RWPE2 (cell line): ENCODE measurements at regions not wholly inside any gene's neighbourhood (a gene's known extent, or its start where the extent isn't known, plus 50 kb on each side); places are given as distances from the start of the nearest gene placed in this dataset.
"Not testable (repeated sequence)": the region's sequence is repeated elsewhere in the genome, so short reads cannot be mapped to it uniquely, and the experiment has no call there.

Source experiments
- ATAC-seq: fragments of 200-7000 bp; cut with Tn5 transposase; 3 replicates; pipeline ENCODE4 v1.9.1; 2021; ENCODE audit warnings: low read depth
- DNase-seq: peaks from one replicate; pipeline ENCODE4 v3.0.0-alpha.2; 2020; ENCODE audit warnings: low spot score
- H3K27ac ChIP-seq: fragments of 450-650 bp; 2 replicates; pipeline ENCODE4 v1.5.1; 2017; ENCODE audit warnings: mild to moderate bottlenecking; ENCODE audit not compliant: poor library complexity, severe bottlenecking
- H3K27me3 ChIP-seq: fragments of 250-450 bp; sonication (Bioruptor Pico); 2 replicates; pipeline ENCODE4 v1.5.1; 2021; ENCODE audit warnings: mild to moderate bottlenecking, moderate library complexity; ENCODE audit not compliant: insufficient read depth, poor library complexity, severe bottlenecking
- H3K36me3 ChIP-seq: fragments of 250-450 bp; sonication (Bioruptor Pico); 2 replicates; pipeline ENCODE4 v1.5.1; 2020; ENCODE audit warnings: low read depth, mild to moderate bottlenecking, moderate library complexity
- H3K4me1 ChIP-seq: fragments of 250-450 bp; sonication (Bioruptor Pico); 2 replicates; pipeline ENCODE4 v1.5.1; 2021; ENCODE audit warnings: mild to moderate bottlenecking, moderate library complexity; ENCODE audit not compliant: insufficient read depth, poor library complexity, severe bottlenecking
- H3K4me3 ChIP-seq: fragments of 250-450 bp; sonication (Bioruptor Pico); 2 replicates; pipeline ENCODE4 v1.5.1; 2021; ENCODE audit warnings: mild to moderate bottlenecking, moderate library complexity; ENCODE audit not compliant: severe bottlenecking
- H3K9me3 ChIP-seq: fragments of 250-450 bp; sonication (Bioruptor Pico); 2 replicates; pipeline ENCODE4 v1.5.1; 2021; ENCODE audit warnings: mild to moderate bottlenecking, moderate library complexity; ENCODE audit not compliant: severe bottlenecking
- TF ChIP-seq, protein P1 (sequence below): fragments of 450-650 bp; IDR thresholded peaks from one replicate; pipeline ENCODE4 v1.5.1; 2017; ENCODE audit warnings: mild to moderate bottlenecking, moderate library complexity; ENCODE audit not compliant: poor library complexity, severe bottlenecking

DNA sequence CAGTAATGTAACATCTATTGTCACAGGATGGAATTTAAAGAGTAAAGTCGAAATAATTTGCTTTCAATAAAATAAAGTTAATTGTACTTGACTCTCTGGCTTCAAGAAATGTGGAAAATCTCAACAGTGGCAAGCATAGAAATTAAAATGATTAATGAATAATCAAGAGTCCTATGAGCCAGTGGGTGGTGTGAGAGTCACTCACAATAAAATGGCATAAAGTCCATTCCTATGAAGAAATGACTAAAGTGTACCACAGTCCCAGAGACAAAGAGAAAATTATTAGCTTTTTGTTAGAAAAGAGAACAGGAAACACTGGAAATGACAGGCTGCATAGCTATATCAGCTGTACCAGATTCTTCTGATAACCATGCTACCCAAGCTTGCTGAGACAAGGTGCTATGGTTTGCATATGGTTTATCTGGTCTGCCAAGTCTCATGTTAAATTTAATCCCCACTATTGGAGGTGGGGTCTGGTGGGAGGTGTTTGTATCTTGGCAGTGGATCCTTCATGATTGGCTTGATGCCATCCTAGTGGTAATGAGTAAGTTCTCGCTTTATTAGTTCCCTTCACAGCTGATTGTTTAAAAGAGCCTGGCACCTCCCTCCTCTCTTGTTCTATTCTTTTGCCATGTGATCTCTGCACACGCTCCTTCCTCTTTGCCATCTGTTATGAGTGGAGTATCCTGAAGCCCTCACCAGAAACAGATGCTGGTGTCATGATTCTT is 647.7 kb upstream of the ITGA1 start:
- ATAC-seq (no peak), DNase-seq (no peak)
- no peak overlapping the region for H3K27ac ChIP-seq
- no peak overlapping the region for H3K4me3 ChIP-seq
- no peaks in the 10 kb centered on the region for H3K36me3 ChIP-seq
- TF ChIP-seq, protein P1, sequence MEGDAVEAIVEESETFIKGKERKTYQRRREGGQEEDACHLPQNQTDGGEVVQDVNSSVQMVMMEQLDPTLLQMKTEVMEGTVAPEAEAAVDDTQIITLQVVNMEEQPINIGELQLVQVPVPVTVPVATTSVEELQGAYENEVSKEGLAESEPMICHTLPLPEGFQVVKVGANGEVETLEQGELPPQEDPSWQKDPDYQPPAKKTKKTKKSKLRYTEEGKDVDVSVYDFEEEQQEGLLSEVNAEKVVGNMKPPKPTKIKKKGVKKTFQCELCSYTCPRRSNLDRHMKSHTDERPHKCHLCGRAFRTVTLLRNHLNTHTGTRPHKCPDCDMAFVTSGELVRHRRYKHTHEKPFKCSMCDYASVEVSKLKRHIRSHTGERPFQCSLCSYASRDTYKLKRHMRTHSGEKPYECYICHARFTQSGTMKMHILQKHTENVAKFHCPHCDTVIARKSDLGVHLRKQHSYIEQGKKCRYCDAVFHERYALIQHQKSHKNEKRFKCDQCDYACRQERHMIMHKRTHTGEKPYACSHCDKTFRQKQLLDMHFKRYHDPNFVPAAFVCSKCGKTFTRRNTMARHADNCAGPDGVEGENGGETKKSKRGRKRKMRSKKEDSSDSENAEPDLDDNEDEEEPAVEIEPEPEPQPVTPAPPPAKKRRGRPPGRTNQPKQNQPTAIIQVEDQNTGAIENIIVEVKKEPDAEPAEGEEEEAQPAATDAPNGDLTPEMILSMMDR, result no peak
- no peaks in the 10 kb centered on the region for H3K4me1 ChIP-seq
- no peaks in the 10 kb centered on the region for H3K9me3 ChIP-seq
- H3K27me3 ChIP-seq, result no peaks in the 10 kb centered on the region

DNA sequence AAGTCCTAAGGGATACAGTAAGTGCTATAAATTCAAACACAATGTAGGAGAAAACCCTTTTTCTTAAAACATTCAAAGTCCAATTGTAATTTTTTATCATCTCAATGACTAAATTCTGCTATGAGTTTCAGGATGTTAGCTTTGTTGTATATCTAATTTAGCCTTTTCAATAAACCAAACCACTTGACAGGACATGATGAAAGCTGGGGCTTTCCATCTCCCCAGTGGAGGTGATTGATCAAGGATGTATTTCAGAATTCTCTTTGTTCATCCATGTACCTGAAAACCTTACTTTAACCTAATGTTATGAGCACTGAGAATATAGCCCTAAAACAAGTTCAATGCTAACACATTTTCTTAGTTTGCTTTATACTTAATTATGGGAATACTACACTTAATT is 639.0 kb upstream of the ITGA1 start:
- H3K4me1 ChIP-seq, result peaks cover 2% of the 10 kb centered on the region
- H3K9me3 ChIP-seq, result peaks cover 3% of the 10 kb centered on the region
- H3K36me3 ChIP-seq, result no peaks in the 10 kb centered on the region
- no peak overlapping the region for H3K27ac ChIP-seq
- TF ChIP-seq, protein P1, result no peak
- no peak for DNase-seq
- peaks cover 28% of the 10 kb centered on the region for H3K27me3 ChIP-seq
- no peak overlapping the region for H3K4me3 ChIP-seq
- ATAC-seq, result no peak

DNA sequence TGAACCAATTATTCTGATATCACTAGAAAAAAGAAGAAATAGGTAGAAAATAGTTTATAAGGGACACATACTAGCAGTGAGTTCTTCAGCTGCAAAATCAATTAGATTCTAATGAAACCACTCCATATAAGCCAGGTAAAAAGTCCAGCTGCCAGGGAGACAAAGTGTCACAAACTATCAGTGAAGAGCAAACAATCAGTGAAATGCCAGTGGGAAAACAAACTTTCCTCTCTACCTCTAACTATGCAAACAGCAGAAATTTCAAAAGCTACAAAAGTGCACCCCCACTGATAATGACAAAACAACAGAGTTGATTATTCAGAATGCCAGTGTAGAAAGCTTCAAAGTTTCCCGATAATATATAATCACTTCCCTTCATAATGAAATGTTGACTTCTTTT is 637.2 kb upstream of the ITGA1 start:
- ATAC-seq (no peak), DNase-seq (no peak)
- Histone ChIP-seq H3K36me3 (no peaks in the 10 kb centered on the region), H3K27ac (no peak overlapping the region), H3K4me3 (no peak overlapping the region), H3K27me3 (peaks cover 28% of the 10 kb centered on the region), H3K4me1 (peaks cover 2% of the 10 kb centered on the region), H3K9me3 (peaks cover 3% of the 10 kb centered on the region)
- TF ChIP-seq, protein P1, result no peak

DNA sequence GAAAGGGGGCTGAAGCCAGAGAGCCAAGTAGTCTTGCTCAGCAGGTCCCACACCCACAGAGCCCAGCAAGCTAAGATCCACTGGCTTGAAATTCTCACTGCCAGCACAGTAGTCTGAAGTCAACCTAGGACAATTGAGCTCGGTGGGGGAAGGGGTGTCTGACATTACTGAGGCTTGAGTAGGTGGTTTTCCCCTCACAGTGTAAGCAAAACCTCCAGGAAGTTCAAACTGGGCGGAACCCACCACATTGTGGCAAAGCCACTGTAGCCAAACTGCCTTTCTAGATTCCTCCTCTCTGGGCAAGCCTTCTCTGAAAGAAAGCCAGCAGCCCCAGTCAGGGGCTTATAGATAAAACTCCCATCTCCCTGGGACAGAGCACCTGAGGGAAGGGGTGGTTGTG is 630.9 kb upstream of the ITGA1 start:
- H3K27me3 ChIP-seq, H3K9me3 ChIP-seq, ATAC-seq, H3K4me3 ChIP-seq, H3K27ac ChIP-seq, H3K36me3 ChIP-seq, H3K4me1 ChIP-seq: not testable (repeated sequence)
- DNase-seq, result peak; percentile 33

DNA sequence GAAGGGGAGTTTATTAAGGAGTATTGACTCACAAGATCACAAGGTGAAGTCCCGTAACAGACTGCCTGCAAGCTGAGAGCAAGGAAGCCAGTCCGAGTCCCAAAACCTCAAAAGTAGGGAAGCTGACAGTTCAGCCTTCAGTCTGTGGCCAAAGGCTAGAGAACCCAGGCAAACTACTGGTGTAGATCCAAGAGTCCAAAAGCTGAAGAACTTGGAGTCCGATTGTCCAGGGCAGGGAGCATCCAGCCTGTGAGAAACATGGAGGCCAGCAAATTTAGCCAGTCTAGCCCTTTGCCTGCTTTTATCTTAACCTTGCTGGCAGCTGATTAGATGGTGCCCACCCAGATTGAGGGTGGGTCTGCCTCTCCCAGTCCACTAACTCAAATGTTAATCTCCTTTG is 621.9 kb upstream of the ITGA1 start:
- H3K9me3 ChIP-seq, DNase-seq, ATAC-seq, H3K4me1 ChIP-seq, H3K27me3 ChIP-seq, H3K36me3 ChIP-seq, H3K27ac ChIP-seq, H3K4me3 ChIP-seq: not testable (repeated sequence)

DNA sequence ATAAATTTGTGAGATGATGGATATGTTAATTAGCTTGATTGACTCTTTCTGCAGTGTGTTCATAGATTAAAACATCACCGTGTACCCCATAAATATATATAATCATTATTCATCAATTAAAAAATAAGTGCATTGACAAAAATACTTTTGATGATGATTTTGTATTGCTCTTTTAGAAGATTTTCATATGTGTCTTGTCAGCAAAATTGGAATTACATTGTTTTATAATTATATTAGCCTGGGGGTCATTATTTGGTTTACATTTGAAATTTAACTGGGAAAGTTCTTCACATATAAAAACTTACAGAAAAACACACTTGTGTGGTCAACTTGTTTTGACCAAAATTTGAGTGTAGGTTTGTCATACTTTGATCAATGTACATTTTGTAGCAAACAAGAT is 614.6 kb upstream of the ITGA1 start:
- H3K4me3 ChIP-seq, result no peak overlapping the region
- TF ChIP-seq, protein P1, result no peak
- no peaks in the 10 kb centered on the region for H3K9me3 ChIP-seq
- ATAC-seq, result no peak
- H3K27ac ChIP-seq, result no peak overlapping the region
- no peaks in the 10 kb centered on the region for H3K36me3 ChIP-seq
- peaks cover 9% of the 10 kb centered on the region for H3K27me3 ChIP-seq
- H3K4me1 ChIP-seq, result no peaks in the 10 kb centered on the region
- DNase-seq, result no peak
